Esophagus muscularis mucosa (tissue), 4 donors: ENCODE measurements at regions not wholly inside any gene's neighbourhood (a gene's known extent, or its start where the extent isn't known, plus 50 kb on each side); places are given as distances from the start of the nearest gene placed in this dataset.

Experiments
- CTCF ChIP-seq, 3 experiments: fragments of 200-600 bp in 2 of 3; fragments of 450-650 bp in 1 of 3; sonication (generic) in 2 of 3; IDR thresholded peaks; one replicate each; pipeline ENCODE4 v1.5.1; 2017 to 2019; ENCODE audit warnings: antibody characterized with exemption in 3 of 3, mild to moderate bottlenecking in 2 of 3, moderate library complexity in 1 of 3
- EP300 ChIP-seq: sonication (generic); formaldehyde crosslinking; IDR thresholded peaks from one replicate; pipeline ENCODE4 v1.6.1; 2017; ENCODE audit warnings: antibody characterized with exemption
- POLR2A ChIP-seq: fragments of 450-650 bp; IDR thresholded peaks from one replicate; pipeline ENCODE4 v1.6.1; 2017; ENCODE audit warnings: antibody characterized with exemption, moderate library complexity, mild to moderate bottlenecking, low read depth
- POLR2AphosphoS5 ChIP-seq, 2 donors: sonication (generic); formaldehyde crosslinking; IDR thresholded peaks; one replicate each; pipeline ENCODE4 v1.6.1; 2017; ENCODE audit warnings: antibody characterized with exemption in 2 of 2

GRCh38 chr4:152239216-152239615 is 296.7 kb downstream of the FBXW7 start:
- TF ChIP-seq POLR2AphosphoS5 (IDR thresholded peaks at IDR 0.05): no peak
- no peak for TF ChIP-seq POLR2A
- no peak for TF ChIP-seq CTCF (IDR thresholded peaks at IDR 0.05)
- TF ChIP-seq EP300: no peak
